Mesothelial cell of epicardium (in vitro differentiated cells): ENCODE measurements at regions not wholly inside any gene's neighbourhood (a gene's known extent, or its start where the extent isn't known, plus 50 kb on each side); places are given as distances from the start of the nearest gene placed in this dataset.

ENCODE experiments used
- DNase-seq, 2 experiments: peaks; one replicate each; pipeline ENCODE4 v3.0.0; 2021; ENCODE audit warnings: low spot score in 2 of 2; ENCODE audit not compliant: unreplicated experiment in 2 of 2
- H3K27ac Mint-ChIP-seq: 2 replicates; pipeline ENCODE4 v1.8.0; 2021; ENCODE audit warnings: mixed read lengths
- H3K27me3 Mint-ChIP-seq: 2 replicates; pipeline ENCODE4 v1.8.0; 2021; ENCODE audit warnings: low read depth, mixed read lengths
- H3K36me3 Mint-ChIP-seq: 2 replicates; pipeline ENCODE4 v1.8.0; 2021; ENCODE audit warnings: mixed read lengths
- H3K4me1 Mint-ChIP-seq: 2 replicates; pipeline ENCODE4 v1.8.0; 2021; ENCODE audit warnings: mixed read lengths
- H3K4me3 Mint-ChIP-seq: 2 replicates; pipeline ENCODE4 v1.8.0; 2021; ENCODE audit warnings: mild to moderate bottlenecking, moderate library complexity, mixed read lengths
- H3K9me3 Mint-ChIP-seq: 2 replicates; pipeline ENCODE4 v1.8.0; 2021; ENCODE audit warnings: mixed read lengths
- CTCF ChIP-seq: fragments of 200-600 bp; sonication (generic); IDR thresholded peaks from one replicate; pipeline ENCODE4 v1.5.0; 2021; ENCODE audit warnings: antibody characterized with exemption; ENCODE audit not compliant: unreplicated experiment

- Mint-ChIP-seq H3K4me3 (no peak overlapping the region), H3K4me1 (peaks cover 10% of the 10 kb centered on the region), H3K27me3 (peaks cover 9% of the 10 kb centered on the region), H3K36me3 (no peaks in the 10 kb centered on the region), H3K27ac (no peak overlapping the region), H3K9me3 (no peaks in the 10 kb centered on the region)
- no peak for TF ChIP-seq CTCF
- DNase-seq: no peak
Measured at GRCh38 chr12:94736820-94737219, 86.5 kb upstream of the TMCC3 start.

- no peak overlapping the region for H3K27ac Mint-ChIP-seq
- no peak for TF ChIP-seq CTCF
- H3K27me3 Mint-ChIP-seq: peaks cover 6% of the 10 kb centered on the region
- peaks cover 8% of the 10 kb centered on the region for H3K4me1 Mint-ChIP-seq
- H3K9me3 Mint-ChIP-seq: no peaks in the 10 kb centered on the region
- no peaks in the 10 kb centered on the region for H3K36me3 Mint-ChIP-seq
- H3K4me3 Mint-ChIP-seq: no peak overlapping the region
- no peak for DNase-seq
Measured at GRCh38 chr12:94736004-94736403, 85.6 kb upstream of the TMCC3 start.

DNA sequence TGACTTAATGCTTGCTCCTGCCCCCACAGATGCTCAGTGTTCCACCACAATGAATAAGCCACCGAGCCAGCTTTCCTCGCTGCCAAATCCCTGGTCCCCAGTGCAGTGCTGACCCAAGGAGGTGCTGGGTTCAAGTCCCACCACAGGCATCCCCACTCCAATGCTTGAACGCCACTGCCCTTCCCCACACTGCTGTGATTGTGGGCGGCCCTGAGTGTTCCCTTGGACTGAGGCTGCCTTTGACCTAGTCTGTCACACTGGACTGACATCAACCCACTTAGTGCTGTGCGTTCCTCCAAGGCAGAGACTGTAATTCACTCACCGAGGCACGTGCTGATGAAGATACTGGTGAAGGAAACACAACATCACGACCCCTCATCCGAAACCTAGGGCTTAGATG is 83.4 kb upstream of the TMCC3 start:
- Mint-ChIP-seq H3K27ac (no peak overlapping the region), H3K4me3 (no peak overlapping the region), H3K4me1 (peaks cover 4% of the 10 kb centered on the region), H3K9me3 (peaks cover 4% of the 10 kb centered on the region), H3K36me3 (peaks cover 2% of the 10 kb centered on the region), H3K27me3 (peaks cover 1% of the 10 kb centered on the region)
- no peak for DNase-seq
- no peak for TF ChIP-seq CTCF

- Mint-ChIP-seq H3K4me3 (no peak overlapping the region), H3K36me3 (peaks cover 2% of the 10 kb centered on the region), H3K9me3 (peaks cover 7% of the 10 kb centered on the region), H3K27ac (no peak overlapping the region), H3K4me1 (peaks cover 4% of the 10 kb centered on the region), H3K27me3 (peaks cover 1% of the 10 kb centered on the region)
- no peak for TF ChIP-seq CTCF
- DNase-seq: no peak
Measured at GRCh38 chr12:94732367-94732990, 82.1 kb upstream of the TMCC3 start.

DNA sequence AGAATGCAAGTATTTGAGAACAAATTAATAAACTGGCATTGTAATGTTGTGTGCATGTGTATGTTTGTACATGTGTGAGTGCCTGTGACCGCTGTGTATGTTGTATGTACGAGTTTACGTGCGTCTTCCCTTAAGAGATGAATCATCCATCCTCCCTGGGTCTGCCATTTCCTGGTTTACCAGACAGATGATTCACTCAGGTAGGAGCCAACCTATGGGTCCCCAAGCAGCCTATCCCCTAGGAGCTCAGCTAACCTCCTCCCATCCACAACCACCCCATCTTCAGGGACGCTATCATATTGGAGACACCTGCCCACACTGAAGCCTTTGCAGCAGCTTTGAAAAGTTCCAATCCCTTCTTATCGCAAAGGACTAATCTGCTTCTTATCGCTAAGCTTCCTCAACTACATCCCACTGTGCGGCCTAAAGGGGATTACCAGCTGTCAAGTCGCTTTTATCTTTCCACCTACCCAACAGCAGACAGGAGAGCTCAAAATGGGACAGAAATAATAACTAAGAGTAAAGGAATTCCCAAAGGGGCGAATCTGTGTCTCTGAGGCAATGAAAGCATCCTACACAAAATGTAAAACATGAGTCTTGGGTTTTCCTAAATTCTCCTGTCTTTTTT is 81.5 kb upstream of the TMCC3 start:
- Mint-ChIP-seq H3K27ac (no peak overlapping the region), H3K4me3 (no peak overlapping the region), H3K36me3 (peaks cover 2% of the 10 kb centered on the region), H3K9me3 (peaks cover 10% of the 10 kb centered on the region), H3K4me1 (peaks cover 4% of the 10 kb centered on the region), H3K27me3 (peaks cover 1% of the 10 kb centered on the region)
- DNase-seq: no peak
- TF ChIP-seq CTCF: no peak
